GM06990 (cell line): ENCODE measurements at regions not wholly inside any gene's neighbourhood (a gene's known extent, or its start where the extent isn't known, plus 50 kb on each side); places are given as distances from the start of the nearest gene placed in this dataset.
"Not testable (repeated sequence)": the region's sequence is repeated elsewhere in the genome, so short reads cannot be mapped to it uniquely, and the experiment has no call there.

ENCODE experiments used
- DNase-seq: peaks from one replicate; pipeline ENCODE4 v3.0.0-alpha.2; 2011; ENCODE audit not compliant: insufficient read length; ENCODE audit errors: extremely low read depth
- H3K27me3 ChIP-seq: replicated peaks from 2 replicates; pipeline ENCODE4 v1.6.0; 2011; ENCODE audit warnings: low read length; ENCODE audit not compliant: control insufficient read depth, insufficient read depth
- H3K36me3 ChIP-seq: 2 replicates; pipeline ENCODE4 v1.5.1; 2011; ENCODE audit warnings: low read length; ENCODE audit not compliant: control insufficient read depth, insufficient read depth
- H3K4me3 ChIP-seq: replicated peaks from 2 replicates; pipeline ENCODE4 v1.5.1; 2011; ENCODE audit warnings: low read depth, mild to moderate bottlenecking, control low read depth, low read length
- TF ChIP-seq, protein P1 (sequence below): IDR thresholded peaks from 2 replicates; pipeline ENCODE4 v1.5.1; 2011; ENCODE audit warnings: low read length, control low read depth, mild to moderate bottlenecking, inconsistent platforms; ENCODE audit not compliant: insufficient read depth, poor library complexity, severe bottlenecking

DNA sequence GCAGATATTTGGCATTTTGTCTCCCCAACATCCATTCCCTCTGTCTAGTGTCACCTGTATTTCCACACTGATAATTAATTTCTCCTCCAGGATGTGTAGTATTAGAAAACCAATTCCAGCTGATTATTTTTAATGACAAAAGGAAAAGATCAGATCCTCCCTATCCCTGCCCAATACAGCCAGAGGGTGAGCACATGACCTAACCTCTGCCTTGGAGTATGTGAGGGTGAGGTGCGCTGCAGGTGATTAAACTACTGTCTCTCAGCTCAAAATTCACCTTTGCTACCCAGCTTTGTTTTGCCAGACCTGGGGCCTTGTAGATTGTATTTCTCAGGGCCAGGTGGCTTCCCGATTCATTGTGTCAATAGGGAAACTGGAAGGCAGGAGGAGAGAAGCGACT, 402.1 kb downstream of the PRELID2 start:
- no peak for DNase-seq
- Histone ChIP-seq H3K36me3 (no peaks in the 10 kb centered on the region), H3K4me3 (no peak overlapping the region), H3K27me3 (no peaks in the 10 kb centered on the region)
- TF ChIP-seq, protein P1, sequence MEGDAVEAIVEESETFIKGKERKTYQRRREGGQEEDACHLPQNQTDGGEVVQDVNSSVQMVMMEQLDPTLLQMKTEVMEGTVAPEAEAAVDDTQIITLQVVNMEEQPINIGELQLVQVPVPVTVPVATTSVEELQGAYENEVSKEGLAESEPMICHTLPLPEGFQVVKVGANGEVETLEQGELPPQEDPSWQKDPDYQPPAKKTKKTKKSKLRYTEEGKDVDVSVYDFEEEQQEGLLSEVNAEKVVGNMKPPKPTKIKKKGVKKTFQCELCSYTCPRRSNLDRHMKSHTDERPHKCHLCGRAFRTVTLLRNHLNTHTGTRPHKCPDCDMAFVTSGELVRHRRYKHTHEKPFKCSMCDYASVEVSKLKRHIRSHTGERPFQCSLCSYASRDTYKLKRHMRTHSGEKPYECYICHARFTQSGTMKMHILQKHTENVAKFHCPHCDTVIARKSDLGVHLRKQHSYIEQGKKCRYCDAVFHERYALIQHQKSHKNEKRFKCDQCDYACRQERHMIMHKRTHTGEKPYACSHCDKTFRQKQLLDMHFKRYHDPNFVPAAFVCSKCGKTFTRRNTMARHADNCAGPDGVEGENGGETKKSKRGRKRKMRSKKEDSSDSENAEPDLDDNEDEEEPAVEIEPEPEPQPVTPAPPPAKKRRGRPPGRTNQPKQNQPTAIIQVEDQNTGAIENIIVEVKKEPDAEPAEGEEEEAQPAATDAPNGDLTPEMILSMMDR = no peak

DNA sequence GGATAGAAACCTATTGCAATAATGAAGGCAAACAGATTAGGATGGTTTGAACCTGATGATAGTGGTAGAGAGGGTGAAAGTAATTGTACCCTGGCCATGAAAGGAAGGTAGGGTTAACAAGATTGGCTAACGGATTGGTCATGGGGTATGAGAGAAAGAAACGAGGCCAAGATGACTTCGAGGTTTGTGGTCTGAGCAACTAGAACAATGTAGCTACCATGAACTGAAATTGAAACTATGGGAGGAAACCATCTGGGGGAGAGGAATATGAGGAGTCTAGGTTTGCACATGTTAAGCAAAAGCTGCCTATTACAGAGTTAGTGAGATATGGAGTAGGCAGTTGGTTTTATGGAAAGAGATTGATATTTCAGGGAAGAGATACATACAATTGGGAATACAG, 406.0 kb downstream of the PRELID2 start:
- no peaks in the 10 kb centered on the region for H3K36me3 ChIP-seq
- DNase-seq = no peak

DNA sequence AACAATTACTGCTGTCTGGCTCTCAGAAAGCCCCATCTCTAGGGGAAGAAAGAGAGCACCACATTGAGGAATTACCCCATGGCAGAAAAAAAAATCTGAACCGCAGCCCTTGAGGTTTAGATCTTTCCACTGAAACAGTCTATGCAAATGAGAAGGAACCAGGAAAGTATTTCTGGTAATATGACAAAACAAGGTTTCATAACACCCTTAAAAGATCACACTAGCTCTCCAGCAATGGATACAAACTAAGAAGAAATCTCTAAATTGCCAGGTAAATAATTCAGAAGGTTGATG, 427.1 kb downstream of the PRELID2 start:
- no peak overlapping the region for H3K4me3 ChIP-seq
- H3K27me3 ChIP-seq = no peaks in the 10 kb centered on the region
- H3K36me3 ChIP-seq = no peaks in the 10 kb centered on the region
- TF ChIP-seq, protein P1 = no peak
- DNase-seq = no peak

More for the DNA sequence above, 406.0 kb downstream of the PRELID2 start:
- TF ChIP-seq, protein P1 = no peak
- H3K4me3 ChIP-seq = no peak overlapping the region
- H3K27me3 ChIP-seq = no peaks in the 10 kb centered on the region

DNA sequence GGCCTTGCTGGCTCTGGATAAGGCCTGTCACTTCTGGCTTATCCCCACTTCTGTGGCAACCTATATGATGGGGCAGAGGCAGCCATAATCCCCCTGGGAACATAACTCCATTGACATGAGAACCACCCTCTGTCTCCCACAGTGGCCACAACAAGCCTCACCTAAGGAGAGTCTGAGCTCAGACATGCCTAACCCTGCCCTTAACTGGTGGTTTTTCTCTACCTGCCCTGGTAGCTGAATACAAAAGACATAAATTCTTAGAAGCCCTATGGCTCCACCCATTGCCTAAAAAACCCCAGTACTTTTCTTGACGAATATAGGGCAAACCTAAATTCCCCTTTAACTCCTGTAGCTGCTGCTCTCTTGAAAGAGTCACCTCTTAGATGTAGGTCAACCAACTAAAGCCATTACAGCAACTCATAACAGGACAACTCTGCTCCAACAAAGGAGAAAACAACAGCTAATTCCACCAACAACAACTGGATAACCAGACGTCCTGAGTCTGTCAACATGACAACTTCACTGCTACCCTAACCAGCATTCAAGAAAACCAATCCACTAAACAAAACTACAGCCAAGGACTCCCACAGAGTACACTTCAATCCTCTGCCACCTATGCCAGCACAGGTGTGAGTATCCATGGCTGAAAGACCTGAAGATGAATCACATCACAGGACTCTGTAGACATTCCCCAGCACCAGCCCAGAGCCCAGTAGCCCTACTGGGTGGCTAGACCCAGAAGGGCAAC, 427.7 kb downstream of the PRELID2 start:
- no peak for DNase-seq
- TF ChIP-seq, protein P1 = no peak

DNA sequence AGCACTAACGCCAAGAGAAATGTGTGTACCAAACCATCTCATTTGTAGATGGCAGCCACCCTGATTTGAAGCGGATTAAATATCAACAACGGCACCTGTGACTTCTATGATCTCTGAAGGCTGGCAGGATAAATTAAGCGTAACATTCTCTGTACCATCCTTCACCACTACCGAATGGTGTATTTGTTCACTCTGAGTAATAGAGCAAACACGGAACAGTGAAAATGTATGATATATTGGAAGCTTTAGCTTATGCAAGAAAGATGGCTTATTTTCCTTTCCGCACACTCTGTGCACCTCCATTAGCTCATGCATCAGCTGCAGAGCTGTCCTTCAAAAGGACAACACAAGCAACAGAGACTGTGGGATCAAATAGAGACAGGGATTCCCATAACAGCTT, 431.1 kb downstream of the PRELID2 start:
- H3K36me3 ChIP-seq = no peaks in the 10 kb centered on the region
- H3K4me3 ChIP-seq = no peak overlapping the region
- H3K27me3 ChIP-seq = no peaks in the 10 kb centered on the region
- TF ChIP-seq, protein P1 = no peak
- DNase-seq = no peak

More for the DNA sequence above, 427.7 kb downstream of the PRELID2 start:
- Histone ChIP-seq H3K36me3 (no peaks in the 10 kb centered on the region), H3K27me3 (no peaks in the 10 kb centered on the region), H3K4me3 (no peak overlapping the region)

DNA sequence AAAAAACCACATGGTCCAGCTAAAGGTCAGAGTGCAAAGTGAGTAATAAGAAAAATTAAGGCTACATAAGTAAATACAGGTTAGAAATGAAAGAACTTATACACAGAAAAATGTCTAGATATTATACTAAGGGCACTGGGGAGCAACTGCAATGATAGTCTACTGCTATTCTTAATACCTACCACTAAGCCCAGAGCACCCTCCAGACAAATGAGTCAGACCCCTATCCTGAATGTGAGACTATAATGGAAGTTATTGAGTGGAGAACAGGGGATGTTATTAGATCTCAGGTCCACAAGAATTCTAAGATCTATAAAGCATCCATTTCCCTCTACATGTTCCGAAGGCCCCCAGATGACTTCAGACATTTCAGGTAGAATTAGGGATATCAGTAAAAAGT, 438.3 kb downstream of the PRELID2 start:
- DNase-seq = no peak
- TF ChIP-seq, protein P1 = no peak
- Histone ChIP-seq H3K36me3 (no peaks in the 10 kb centered on the region), H3K4me3 (no peak overlapping the region), H3K27me3 (no peaks in the 10 kb centered on the region)

DNA sequence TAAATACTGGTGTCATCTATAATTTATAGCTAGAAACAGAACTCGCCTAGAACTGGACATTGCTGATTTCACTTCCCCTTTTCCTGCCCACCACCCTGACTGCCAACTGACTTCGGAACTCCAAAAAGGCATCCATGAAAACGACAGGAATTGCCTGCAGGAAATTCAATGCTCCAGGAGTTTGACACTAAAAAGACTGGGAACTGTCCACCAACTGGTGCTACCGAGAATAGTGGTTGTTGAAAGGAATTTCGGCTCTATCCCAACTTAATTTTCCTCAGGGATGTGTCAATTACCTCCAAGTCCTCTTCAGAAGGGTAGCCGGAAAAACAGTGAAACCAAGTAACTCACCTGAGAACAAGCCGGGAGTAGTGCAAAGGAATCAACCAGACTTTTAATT, 440.0 kb downstream of the PRELID2 start:
- H3K4me3 ChIP-seq, H3K36me3 ChIP-seq, DNase-seq, H3K27me3 ChIP-seq: not testable (repeated sequence)
